HCT116 (cell line): ENCODE measurements at regions not wholly inside any gene's neighbourhood (a gene's known extent, or its start where the extent isn't known, plus 50 kb on each side); places are given as distances from the start of the nearest gene placed in this dataset.

Source experiments
- ATAC-seq: fragments of 200-7000 bp; cut with Tn5 transposase; 2 replicates; pipeline ENCODE4 v1.9.1; 2020; ENCODE audit warnings: mild to moderate bottlenecking, moderate library complexity
- BruUV-seq: library from RNA; stranded (reverse); fragments of 400-500 nt; replicated peaks from 2 replicates; lab custom pipeline; 2021; lab: Mats Ljungman, UMichigan
- CTCF ChIA-PET: fragments of 300-600 bp; sonication (Branson Sonifier 250); formaldehyde crosslinking; loops from one replicate; lab custom pipeline; 2021; ENCODE audit warnings: antibody characterized with exemption; lab: Charles Lee
- POLR2A ChIA-PET: fragments of 300-600, 350-600 bp; sonication (Branson Sonifier 250); formaldehyde crosslinking; loops from one replicate; lab custom pipeline; 2021; ENCODE audit warnings: antibody characterized with exemption; lab: Charles Lee
- RAD21 ChIA-PET, 2 experiments: fragments of 300-600 bp; sonication (Branson Sonifier 250); formaldehyde crosslinking; loops; one replicate each; lab custom pipeline; 2023; ENCODE audit warnings: low total read pairs in 2 of 2; ENCODE audit not compliant: uncharacterized antibody in 2 of 2, unreplicated experiment in 2 of 2, low non-redundant PET in 1 of 2; lab: Charles Lee
- DNase-seq: peaks from one replicate; pipeline ENCODE4 v3.0.0-alpha.2; 2010; ENCODE audit warnings: low read depth, low spot score
- H2AFZ ChIP-seq: fragments of 200-600 bp; shearing (Covaris generic), sonication (generic); 2 replicates; pipeline ENCODE4 v1.6.1; 2017; ENCODE audit warnings: low read depth, mixed run types, mixed read lengths, antibody characterized with exemption, low read length; ENCODE audit not compliant: poor library complexity, severe bottlenecking
- H3K27ac ChIP-seq: 2 replicates; pipeline ENCODE4 v1.5.1; 2012; ENCODE audit warnings: low read depth, low read length
- H3K27me3 ChIP-seq: fragments of 200-600 bp; sonication (generic); 2 replicates; pipeline ENCODE4 v1.6.1; 2016; ENCODE audit warnings: mixed run types, low read length, mixed read lengths; ENCODE audit not compliant: insufficient read depth
- H3K36me3 ChIP-seq, 2 experiments: fragments of 200-500 bp in 1 of 2; fragments of 200-600 bp in 1 of 2; sonication (Bioruptor generic) in 1 of 2; sonication (generic) in 1 of 2; 2 replicates each; pipeline versions ENCODE4 v1.5.1 to v1.6.1; 2014 to 2016; ENCODE audit warnings: low read length in 2 of 2, inconsistent platforms in 1 of 2, mixed read lengths in 1 of 2, mixed run types in 1 of 2; ENCODE audit not compliant: insufficient read depth in 2 of 2, control insufficient read depth in 1 of 2
- H3K4me1 ChIP-seq, 2 experiments: fragments of 200-600 bp in 1 of 2; sonication (generic) in 1 of 2; 2 replicates each; pipeline versions ENCODE4 v1.5.1 to v1.6.1; 2012 to 2017; ENCODE audit warnings: low read length in 2 of 2, inconsistent platforms in 1 of 2, mild to moderate bottlenecking in 1 of 2, mixed read lengths in 1 of 2, mixed run types in 1 of 2, moderate library complexity in 1 of 2; ENCODE audit not compliant: insufficient read depth in 2 of 2, control insufficient read depth in 1 of 2
- H3K4me2 ChIP-seq: fragments of 200-600 bp; sonication (generic); 2 replicates; pipeline ENCODE4 v1.6.1; 2017; ENCODE audit warnings: mixed run types, low read length, mixed read lengths
- H3K4me3 ChIP-seq, 2 experiments: fragments of 200-600 bp in 1 of 2; sonication (generic) in 1 of 2; replicated peaks in 1 of 2; 2 replicates each; pipeline ENCODE4 v1.5.1; 2011 to 2016; ENCODE audit warnings: low read length in 2 of 2, control low read depth in 1 of 2, low read depth in 1 of 2, mild to moderate bottlenecking in 1 of 2, mixed read lengths in 1 of 2, mixed run types in 1 of 2
- H3K79me2 ChIP-seq: fragments of 200-600 bp; sonication (generic); 2 replicates; pipeline ENCODE4 v1.6.1; 2017; ENCODE audit warnings: mild to moderate bottlenecking, mixed run types, low read length, moderate library complexity, mixed read lengths; ENCODE audit not compliant: insufficient read depth
- H3K9ac ChIP-seq: fragments of 200-600 bp; sonication (generic); 2 replicates; pipeline ENCODE4 v1.6.1; 2016; ENCODE audit warnings: low read length, mixed read lengths
- H3K9me2 ChIP-seq: fragments of 200-600 bp; sonication (generic), shearing (Covaris generic); 2 replicates; pipeline ENCODE4 v1.6.1; 2017; ENCODE audit warnings: mixed run types, mild to moderate bottlenecking, moderate library complexity; ENCODE audit not compliant: insufficient read depth
- H3K9me3 ChIP-seq, 2 experiments: fragments of 200-500 bp in 1 of 2; fragments of 200-600 bp in 1 of 2; sonication (Bioruptor generic) in 1 of 2; sonication (generic) in 1 of 2; 2 replicates each; pipeline ENCODE4 v1.6.1; 2014 to 2017; ENCODE audit warnings: low read length in 2 of 2, mixed read lengths in 2 of 2, inconsistent platforms in 1 of 2, low read depth in 1 of 2, mild to moderate bottlenecking in 1 of 2, mixed run types in 1 of 2, moderate library complexity in 1 of 2; ENCODE audit not compliant: control insufficient read depth in 1 of 2, insufficient read depth in 1 of 2
- H4K20me1 ChIP-seq: fragments of 200-600 bp; sonication (generic), shearing (Covaris generic); 2 replicates; pipeline ENCODE4 v1.6.1; 2017; ENCODE audit warnings: mixed run types, mild to moderate bottlenecking, moderate library complexity; ENCODE audit not compliant: insufficient read depth
- ATF3 ChIP-seq: IDR thresholded peaks from 2 replicates; pipeline ENCODE4 v1.6.1; 2012
- CBX3 ChIP-seq: IDR thresholded peaks from 2 replicates; pipeline ENCODE4 v1.6.1; 2012; ENCODE audit warnings: low read depth
- CTCF ChIP-seq, 3 experiments: fragments of 200-600 bp in 1 of 3; sonication (generic) in 1 of 3; IDR thresholded peaks in 2 of 3; conservative IDR thresholded peaks in 1 of 3; 2 replicates each; pipeline ENCODE4 v1.5.1; 2012 to 2017; ENCODE audit warnings: low read depth in 2 of 3, low read length in 2 of 3, antibody characterized with exemption in 1 of 3, borderline replicate concordance in 1 of 3, control low read depth in 1 of 3, mild to moderate bottlenecking in 1 of 3, mixed read lengths in 1 of 3, mixed run types in 1 of 3, moderate library complexity in 1 of 3; ENCODE audit not compliant: insufficient read depth in 1 of 3
- EGR1 ChIP-seq: IDR thresholded peaks from 2 replicates; pipeline ENCODE4 v1.6.1; 2012; ENCODE audit warnings: low read depth
- ELF1 ChIP-seq: IDR thresholded peaks from 2 replicates; pipeline ENCODE4 v1.6.1; 2012; ENCODE audit warnings: low read depth, borderline replicate concordance
- EZH2 ChIP-seq: fragments of 200-600 bp; sonication (generic); IDR thresholded peaks from 2 replicates; pipeline ENCODE4 v1.6.1; 2017; ENCODE audit warnings: antibody characterized with exemption, mixed run types
- EZH2phosphoT487 ChIP-seq: fragments of 200-600 bp; IDR thresholded peaks from 2 replicates; pipeline ENCODE4 v1.6.1; 2018; ENCODE audit warnings: antibody characterized with exemption, borderline replicate concordance
- FOSL1 ChIP-seq: IDR thresholded peaks from 2 replicates; pipeline ENCODE4 v1.6.1; 2012; ENCODE audit warnings: low read depth
- MAX ChIP-seq: IDR thresholded peaks from 2 replicates; pipeline ENCODE4 v1.6.1; 2012
- POLR2A ChIP-seq: IDR thresholded peaks from 2 replicates; pipeline ENCODE4 v1.7.0; 2011; ENCODE audit warnings: borderline replicate concordance; ENCODE audit not compliant: insufficient read depth, insufficient read length; ENCODE audit errors: extremely low read depth
- POLR2AphosphoS5 ChIP-seq: IDR thresholded peaks from 2 replicates; pipeline ENCODE4 v1.6.1; 2011; ENCODE audit warnings: mild to moderate bottlenecking, low read depth, low read length, moderate library complexity
- RAD21 ChIP-seq: IDR thresholded peaks from 2 replicates; pipeline ENCODE4 v1.6.1; 2012; ENCODE audit warnings: low read depth, mild to moderate bottlenecking
- SP1 ChIP-seq: IDR thresholded peaks from 2 replicates; pipeline ENCODE4 v1.6.1; 2012; ENCODE audit warnings: low read depth
- SRF ChIP-seq: IDR thresholded peaks from 2 replicates; pipeline ENCODE4 v1.6.1; 2012; ENCODE audit warnings: low read depth
- ZBTB33 ChIP-seq: IDR thresholded peaks from 2 replicates; pipeline ENCODE4 v1.6.1; 2011; ENCODE audit warnings: mild to moderate bottlenecking, low read length, moderate library complexity; ENCODE audit not compliant: insufficient replicate concordance; ENCODE audit errors: extremely low read depth
- ZFX ChIP-seq: fragments of 450-650 bp; IDR thresholded peaks from 2 replicates; pipeline ENCODE4 v1.6.1; 2017
- intact Hi-C: fragments of 100-400 bp; cut with micrococcal nuclease; formaldehyde crosslinking; loops from 2 replicates; pipeline ENCODE4 v1.10.0; 2022

- H3K9ac ChIP-seq: no peak overlapping the region
- H3K4me3 ChIP-seq: no peak overlapping the region
- H2AFZ ChIP-seq: no peak overlapping the region
- TF ChIP-seq MAX (no peak), RAD21 (no peak), ZFX (no peak), EZH2 (no peak), ELF1 (no peak), SP1 (no peak), ATF3 (no peak), CBX3 (no peak), POLR2AphosphoS5 (no peak), EGR1 (no peak)
- H3K27ac ChIP-seq: no peak overlapping the region
- H3K9me2 ChIP-seq: no peaks in the 10 kb centered on the region
- ChIA-PET POLR2A (no interaction called here), RAD21 (no interaction called here), CTCF (interaction anchor here (1.1 kb wide), 1 partner anchor 49 kb away, joined by 3 read pairs; no protein-coding TSS in a partner anchor)
- H3K4me2 ChIP-seq: no peak overlapping the region
- BruUV-seq: no TSS peak
- no peaks in the 10 kb centered on the region for H3K27me3 ChIP-seq
- peaks cover 0 to 10% of the 10 kb centered on the region in 2 experiments; a peak in 3 of 4 replicates for H3K4me1 ChIP-seq
- intact Hi-C loops: no loop called here
- ATAC-seq (no peak), DNase-seq (no peak)
- H3K9me3 ChIP-seq: no peaks in the 10 kb centered on the region
- H3K79me2 ChIP-seq: no peaks in the 10 kb centered on the region
- no peaks in the 10 kb centered on the region for H3K36me3 ChIP-seq
- no peaks in the 10 kb centered on the region for H4K20me1 ChIP-seq
Observed at GRCh38 chr1:25086518-25087079, 145.7 kb downstream of the SYF2 start.

- TF ChIP-seq POLR2A: no peak
- TF ChIP-seq SP1: no peak
- no peak for TF ChIP-seq ZBTB33
- no peak for TF ChIP-seq EGR1
- no peak for TF ChIP-seq CBX3
- TF ChIP-seq ATF3: no peak
- TF ChIP-seq RAD21: no peak
- no peak for TF ChIP-seq POLR2AphosphoS5
- no peak for TF ChIP-seq ZFX
- TF ChIP-seq SRF: no peak
- no peak for TF ChIP-seq EZH2phosphoT487
- no peak for TF ChIP-seq CTCF (IDR thresholded peaks at IDR 0.05 in 2 of 3, conservative IDR thresholded peaks at IDR 0.05 in 1 of 3; ENCODE audit: borderline replicate concordance in 1 of 3, insufficient read depth in 1 of 3, low read depth in 2 of 3, low read length in 2 of 3)
- TF ChIP-seq FOSL1: no peak
- POLR2A ChIA-PET: no interaction called here
Observed at GRCh38 chr1:25084407-25084806, 147.9 kb downstream of the SYF2 start.

More at GRCh38 chr1:25084407-25084806, 147.9 kb downstream of the SYF2 start:
- Histone ChIP-seq H2AFZ (no peak overlapping the region), H3K4me3 (no peak overlapping the region), H3K4me2 (no peak overlapping the region), H3K9me3 (no peaks in the 10 kb centered on the region), H3K9me2 (no peaks in the 10 kb centered on the region), H3K27ac (no peak overlapping the region), H3K36me3 (no peaks in the 10 kb centered on the region), H3K4me1 (peaks cover 0 to 8% of the 10 kb centered on the region in 2 experiments; a peak in 1 of 4 replicates), H3K27me3 (no peaks in the 10 kb centered on the region), H3K9ac (no peak overlapping the region), H3K79me2 (no peaks in the 10 kb centered on the region), H4K20me1 (no peaks in the 10 kb centered on the region)
- CTCF ChIA-PET: no interaction called here
- BruUV-seq: no TSS peak
- no peak for ATAC-seq
- intact Hi-C loops: no loop called here
- no peak for DNase-seq
- RAD21 ChIA-PET: no interaction called here
